GM18502 (cell line): ENCODE measurements at regions not wholly inside any gene's neighbourhood (a gene's known extent, or its start where the extent isn't known, plus 50 kb on each side); places are given as distances from the start of the nearest gene placed in this dataset.

Source experiments
- ATAC-seq: cut with Tn5 transposase; IDR thresholded peaks from one replicate; pipeline ENCODE4 v1.9.1; 2021; ENCODE audit warnings: mild to moderate bottlenecking; ENCODE audit not compliant: unreplicated experiment, poor library complexity

DNA sequence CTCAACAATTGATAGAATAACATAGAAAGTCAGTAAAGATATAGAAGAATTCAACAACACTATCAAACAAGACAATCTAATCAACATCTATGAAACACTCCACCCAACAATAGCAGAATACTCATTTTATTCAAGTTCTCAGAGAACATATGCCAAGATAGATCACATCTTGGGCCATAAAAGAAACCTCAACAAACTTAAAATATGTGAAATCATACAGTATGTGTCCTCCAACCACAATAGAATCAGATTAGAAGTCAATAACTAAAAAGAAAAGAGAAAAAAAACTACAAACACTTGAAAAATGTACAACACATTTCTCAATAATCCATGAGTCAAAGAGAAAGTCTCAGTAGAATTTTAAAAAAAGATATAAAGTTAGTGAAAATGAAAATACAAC is 78.6 kb upstream of the LDB2 start:
- ATAC-seq, result no peak

DNA sequence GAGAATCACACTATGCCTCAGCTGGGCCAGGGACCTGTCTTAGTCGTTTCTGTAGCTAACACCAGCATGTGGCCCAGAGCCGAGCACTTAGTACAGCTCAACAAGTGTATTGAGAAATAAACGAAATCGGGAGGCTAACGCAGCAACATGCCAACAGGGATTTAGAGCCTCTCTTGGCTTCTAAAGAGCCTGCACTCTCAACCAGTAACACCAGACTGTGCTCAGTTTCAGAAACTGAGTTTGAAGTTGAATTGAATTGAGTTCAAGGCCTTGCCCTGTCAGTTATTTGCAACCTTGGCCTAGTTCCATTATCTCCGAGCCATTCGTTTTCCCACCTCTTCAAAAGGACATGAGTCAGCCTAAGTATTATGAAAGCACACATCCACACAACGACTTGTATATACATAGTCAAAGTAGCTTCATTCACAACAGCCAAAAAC is 71.3 kb upstream of the LDB2 start:
- ATAC-seq, result no peak

DNA sequence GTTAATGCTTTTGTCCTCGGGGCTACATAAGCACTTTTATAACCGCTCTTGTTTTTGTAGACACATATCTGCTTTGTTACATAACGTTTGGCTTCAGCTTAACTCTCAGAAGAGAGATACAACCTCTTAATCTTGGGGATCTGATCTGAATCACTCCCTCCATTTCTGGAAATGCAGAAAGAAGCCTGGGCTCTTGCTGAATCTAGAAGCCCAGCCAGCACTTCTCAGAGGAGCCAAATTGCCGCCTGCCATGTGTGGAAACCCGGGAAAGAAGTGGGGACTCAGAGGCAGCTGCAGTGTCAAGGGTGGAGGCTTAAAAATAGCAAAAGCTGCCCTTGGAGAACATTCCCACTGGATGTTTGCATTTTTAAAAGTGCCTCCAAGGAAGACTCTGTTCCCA is 69.3 kb upstream of the LDB2 start:
- no peak for ATAC-seq

- no peak for ATAC-seq
Measured at GRCh38 chr4:16959305-16959704, 60.9 kb upstream of the LDB2 start.

- ATAC-seq, result no peak
Measured at GRCh38 chr4:16952896-16953630, 54.6 kb upstream of the LDB2 start.

GRCh38 chr4:16952462-16952871 is 54.0 kb upstream of the LDB2 start:
- ATAC-seq, result no peak
